Immature natural killer cell (primary cell): ENCODE measurements at regions not wholly inside any gene's neighbourhood (a gene's known extent, or its start where the extent isn't known, plus 50 kb on each side); places are given as distances from the start of the nearest gene placed in this dataset.

ENCODE experiments used
- DNase-seq, 3 donors: peaks; one replicate each; pipeline ENCODE4 v3.0.0; 2022; ENCODE audit warnings: mixed read lengths in 1 of 3
- H3K27ac Mint-ChIP-seq, 6 donors: one replicate each; pipeline ENCODE4 v1.8.0; 2020; ENCODE audit warnings: mixed read lengths in 6 of 6, mild to moderate bottlenecking in 5 of 6, inconsistent platforms in 4 of 6, moderate library complexity in 3 of 6
- H3K27me3 Mint-ChIP-seq, 3 donors: one replicate each; pipeline ENCODE4 v1.8.0; 2020 to 2021; ENCODE audit warnings: low read depth in 3 of 3, mild to moderate bottlenecking in 3 of 3, mixed read lengths in 3 of 3, moderate library complexity in 3 of 3, inconsistent platforms in 1 of 3
- H3K36me3 Mint-ChIP-seq, 3 donors: one replicate each; pipeline ENCODE4 v1.8.0; 2020; ENCODE audit warnings: mixed read lengths in 3 of 3, inconsistent platforms in 2 of 3, mild to moderate bottlenecking in 2 of 3
- H3K4me1 Mint-ChIP-seq, 2 donors: one replicate each; pipeline ENCODE4 v1.8.0; 2020; ENCODE audit warnings: inconsistent platforms in 2 of 2, mild to moderate bottlenecking in 2 of 2, mixed read lengths in 2 of 2, moderate library complexity in 1 of 2
- H3K4me3 Mint-ChIP-seq, 5 donors: one replicate each; pipeline ENCODE4 v1.8.0; 2020; ENCODE audit warnings: mild to moderate bottlenecking in 5 of 5, mixed read lengths in 5 of 5, inconsistent platforms in 3 of 5, moderate library complexity in 3 of 5
- H3K9me3 Mint-ChIP-seq, 6 donors: one replicate each; pipeline ENCODE4 v1.8.0; 2020; ENCODE audit warnings: mild to moderate bottlenecking in 6 of 6, mixed read lengths in 6 of 6, inconsistent platforms in 4 of 6, moderate library complexity in 3 of 6

DNA sequence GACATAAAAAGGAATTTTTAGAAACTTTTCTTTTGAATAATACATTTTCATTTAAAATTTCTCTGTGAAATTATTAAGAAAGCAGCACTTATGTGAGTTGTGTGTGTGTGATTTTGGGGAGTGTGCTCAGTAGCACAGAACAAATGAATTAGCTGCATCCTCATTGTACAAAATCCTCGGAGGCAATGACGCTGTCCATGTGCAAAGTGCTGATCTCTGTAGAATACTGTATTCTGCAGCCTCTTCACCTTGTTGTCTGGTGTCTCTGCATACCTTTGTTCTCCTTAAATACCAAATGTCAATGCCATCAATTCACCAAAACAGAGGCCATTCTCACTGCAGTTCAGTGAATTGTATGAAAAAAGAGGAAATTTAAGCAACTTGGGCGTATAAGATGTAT, 838.4 kb downstream of the QKI start:
- Mint-ChIP-seq H3K27me3 (peaks cover 0 to 9% (median 2%) of the 10 kb centered on the region in 3 donors), H3K27ac (no peak overlapping the region), H3K36me3 (no peaks in the 10 kb centered on the region), H3K4me1 (no peaks in the 10 kb centered on the region), H3K4me3 (no peak overlapping the region), H3K9me3 (no peaks in the 10 kb centered on the region)
- no peak for DNase-seq

DNA sequence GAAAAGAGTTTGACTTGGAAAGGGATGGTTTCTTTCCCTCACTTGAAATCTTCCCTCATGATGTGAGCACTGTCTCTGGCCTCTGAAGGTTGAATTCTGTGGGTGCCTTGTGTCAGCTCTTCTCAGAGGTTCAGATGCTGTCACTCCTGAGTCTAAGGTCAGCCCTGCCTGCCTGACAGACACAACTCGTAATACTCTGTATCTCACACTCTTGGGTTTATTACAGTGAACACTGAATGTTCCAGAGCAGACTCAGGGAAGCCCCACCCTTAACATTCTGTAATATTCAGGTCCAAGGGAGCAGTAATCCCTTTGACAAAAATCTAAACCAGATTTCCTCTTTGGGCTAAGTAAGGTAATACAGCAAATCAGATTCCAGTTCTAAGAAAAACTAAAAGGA, 837.8 kb downstream of the QKI start:
- H3K27ac Mint-ChIP-seq: no peak overlapping the region
- no peak overlapping the region for H3K4me3 Mint-ChIP-seq
- H3K9me3 Mint-ChIP-seq: no peaks in the 10 kb centered on the region
- no peak for DNase-seq
- H3K27me3 Mint-ChIP-seq: peaks cover 0 to 8% (median 2%) of the 10 kb centered on the region in 3 donors
- H3K36me3 Mint-ChIP-seq: no peaks in the 10 kb centered on the region
- H3K4me1 Mint-ChIP-seq: no peaks in the 10 kb centered on the region

DNA sequence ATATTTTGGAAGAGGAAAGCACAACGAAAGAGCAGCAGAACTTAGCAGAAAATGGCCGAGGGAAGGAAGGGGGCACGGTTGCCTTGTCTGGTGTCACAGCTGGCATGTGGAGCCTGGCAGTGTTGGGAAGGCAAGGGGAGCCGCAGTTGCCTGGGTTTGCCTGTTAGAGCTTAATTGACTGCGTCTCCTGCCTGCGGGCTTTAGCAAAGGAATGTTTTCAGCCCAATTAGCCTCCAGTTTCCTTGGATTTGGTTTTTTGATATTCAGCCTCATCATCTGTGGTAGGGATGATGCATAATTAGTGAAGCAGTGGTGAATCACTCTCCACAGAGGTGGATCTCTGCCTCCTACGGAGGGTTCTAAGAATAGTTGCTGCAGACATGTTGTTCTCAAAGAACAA, 832.6 kb downstream of the QKI start:
- peaks cover under 1 to 5% (median 2%) of the 10 kb centered on the region in 3 donors for H3K27me3 Mint-ChIP-seq
- H3K36me3 Mint-ChIP-seq: no peaks in the 10 kb centered on the region
- no peak for DNase-seq
- no peak overlapping the region for H3K4me3 Mint-ChIP-seq
- H3K27ac Mint-ChIP-seq: no peak overlapping the region
- H3K9me3 Mint-ChIP-seq: no peaks in the 10 kb centered on the region
- no peaks in the 10 kb centered on the region for H3K4me1 Mint-ChIP-seq

DNA sequence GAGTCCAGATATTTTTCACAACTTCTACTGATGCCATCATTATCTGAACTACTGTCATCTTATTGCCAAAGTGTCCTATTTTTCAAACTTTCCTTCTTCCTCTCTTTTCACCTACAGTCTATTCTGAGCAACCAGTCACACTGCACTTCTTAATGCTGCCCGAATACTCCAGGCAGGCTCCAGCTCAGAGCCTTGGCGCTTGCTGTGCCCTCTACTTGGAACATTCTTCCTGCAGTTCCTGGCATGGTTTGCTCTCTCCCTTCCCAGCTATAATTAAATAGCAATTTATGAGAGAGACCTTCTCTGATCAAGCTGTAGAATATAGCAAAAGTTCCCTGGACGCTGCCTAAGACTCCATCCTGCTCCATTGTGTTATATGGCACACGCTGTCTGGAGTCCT, 831.6 kb downstream of the QKI start:
- Mint-ChIP-seq H3K9me3 (no peaks in the 10 kb centered on the region), H3K27me3 (peaks cover 0 to 5% (median 2%) of the 10 kb centered on the region in 3 donors), H3K4me3 (no peak overlapping the region), H3K4me1 (no peaks in the 10 kb centered on the region), H3K36me3 (no peaks in the 10 kb centered on the region), H3K27ac (no peak overlapping the region)
- DNase-seq: no peak

DNA sequence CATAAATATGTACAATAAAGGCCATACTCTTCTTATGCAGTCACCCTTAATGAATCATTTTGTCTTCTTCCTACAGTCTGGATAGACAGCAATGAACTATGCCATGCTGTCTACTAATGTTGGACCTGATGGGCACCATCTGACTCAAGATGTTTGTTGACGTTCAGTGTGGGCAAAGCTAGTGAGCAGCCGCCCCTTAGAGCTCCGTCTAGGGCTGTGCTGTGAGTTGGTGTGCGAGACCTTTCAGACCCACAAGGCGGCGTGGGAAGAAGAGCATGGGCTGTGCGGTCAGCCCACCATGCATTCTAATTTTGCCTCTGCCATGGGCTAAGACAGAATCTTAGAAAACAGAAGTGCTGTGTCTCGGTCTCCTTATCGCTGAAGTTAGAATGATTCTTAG, 829.4 kb downstream of the QKI start:
- Mint-ChIP-seq H3K4me3 (no peak overlapping the region), H3K4me1 (no peaks in the 10 kb centered on the region), H3K9me3 (peaks cover 0 to 3% (median 0%) of the 10 kb centered on the region in 6 donors), H3K27ac (no peak overlapping the region), H3K36me3 (no peaks in the 10 kb centered on the region), H3K27me3 (peaks cover 0 to 5% (median under 1%) of the 10 kb centered on the region in 3 donors)
- DNase-seq: no peak

DNA sequence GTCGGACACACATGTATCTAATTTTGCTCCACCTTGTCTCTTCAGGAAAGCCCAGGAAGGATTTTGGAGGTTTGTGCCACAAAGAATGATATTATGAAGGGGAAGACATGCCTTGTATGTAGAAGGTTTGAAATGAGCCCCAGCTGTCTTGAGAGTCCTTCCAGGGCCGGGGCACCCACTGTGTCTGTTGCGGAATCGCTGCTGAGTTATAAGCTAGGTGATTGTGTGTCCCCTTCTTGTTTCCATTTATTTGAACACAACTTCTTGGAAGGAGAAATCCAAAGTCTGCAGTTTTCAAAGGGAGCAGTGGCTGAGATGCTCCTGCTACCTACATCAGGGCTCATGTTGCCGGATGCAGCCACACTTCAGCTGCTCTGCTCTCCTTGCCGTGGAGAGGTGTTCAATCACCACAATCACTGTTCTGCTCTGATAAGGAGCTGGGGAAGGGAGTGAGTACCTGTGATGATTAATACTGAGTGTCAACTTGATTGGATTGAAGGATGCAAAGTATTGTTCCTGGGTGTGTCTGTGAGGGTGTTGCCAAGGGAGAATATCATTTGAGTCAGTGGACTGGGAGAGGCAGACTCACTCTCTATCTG, 828.6 kb downstream of the QKI start:
- DNase-seq: no peak
- H3K27ac Mint-ChIP-seq: no peak overlapping the region
- peaks cover 0 to 3% (median 0%) of the 10 kb centered on the region in 6 donors for H3K9me3 Mint-ChIP-seq
- H3K4me1 Mint-ChIP-seq: no peaks in the 10 kb centered on the region
- no peaks in the 10 kb centered on the region for H3K36me3 Mint-ChIP-seq
- H3K4me3 Mint-ChIP-seq: no peak overlapping the region
- peaks cover 0 to 5% (median 0%) of the 10 kb centered on the region in 3 donors for H3K27me3 Mint-ChIP-seq

DNA sequence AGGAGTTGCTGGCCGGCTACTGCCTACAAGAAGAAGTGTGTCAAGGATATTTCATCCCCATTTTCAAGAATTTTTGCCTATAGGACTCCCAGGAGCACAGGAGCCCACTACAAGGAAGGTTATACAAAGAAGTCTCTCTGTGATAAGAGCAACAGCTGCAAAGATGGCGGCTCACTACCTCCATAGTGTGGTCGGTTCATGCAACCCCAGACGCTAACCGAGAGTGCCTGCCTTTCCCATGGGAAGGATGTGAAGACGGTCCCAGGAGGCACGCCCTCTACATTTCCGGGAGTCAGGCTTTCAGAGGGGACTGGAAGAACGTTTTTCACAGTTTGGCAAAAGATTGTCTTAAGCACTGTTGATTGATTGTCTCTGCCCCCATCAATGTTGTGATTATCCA, 816.3 kb downstream of the QKI start:
- Mint-ChIP-seq H3K4me1 (no peaks in the 10 kb centered on the region), H3K36me3 (no peaks in the 10 kb centered on the region), H3K27ac (no peak overlapping the region), H3K9me3 (peaks cover 0 to 7% (median 0%) of the 10 kb centered on the region in 6 donors), H3K4me3 (no peak overlapping the region), H3K27me3 (no peaks in the 10 kb centered on the region)
- DNase-seq: no peak

DNA sequence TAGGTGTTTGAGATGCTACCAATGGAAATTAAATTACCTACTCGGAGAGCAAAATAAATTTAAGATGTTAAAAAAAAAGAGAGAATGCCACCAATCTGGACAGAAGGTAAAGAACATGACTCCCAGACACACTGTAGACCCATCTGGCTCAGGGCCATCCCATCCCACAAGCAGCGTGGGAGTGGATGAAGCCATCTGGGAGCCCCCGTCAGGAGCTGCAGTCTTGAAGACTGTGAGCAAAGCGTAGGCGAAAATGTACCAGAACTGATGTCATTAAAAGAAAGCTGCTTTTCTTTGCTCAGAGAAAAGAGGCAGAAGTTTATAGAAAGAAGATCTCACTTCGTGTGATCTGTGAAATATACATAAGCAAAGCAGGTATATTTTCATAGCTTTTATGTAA, 815.7 kb downstream of the QKI start:
- Mint-ChIP-seq H3K9me3 (peaks cover 0 to 7% (median 0%) of the 10 kb centered on the region in 6 donors), H3K36me3 (no peaks in the 10 kb centered on the region), H3K4me3 (no peak overlapping the region), H3K27me3 (no peaks in the 10 kb centered on the region), H3K27ac (no peak overlapping the region), H3K4me1 (no peaks in the 10 kb centered on the region)
- no peak for DNase-seq

DNA sequence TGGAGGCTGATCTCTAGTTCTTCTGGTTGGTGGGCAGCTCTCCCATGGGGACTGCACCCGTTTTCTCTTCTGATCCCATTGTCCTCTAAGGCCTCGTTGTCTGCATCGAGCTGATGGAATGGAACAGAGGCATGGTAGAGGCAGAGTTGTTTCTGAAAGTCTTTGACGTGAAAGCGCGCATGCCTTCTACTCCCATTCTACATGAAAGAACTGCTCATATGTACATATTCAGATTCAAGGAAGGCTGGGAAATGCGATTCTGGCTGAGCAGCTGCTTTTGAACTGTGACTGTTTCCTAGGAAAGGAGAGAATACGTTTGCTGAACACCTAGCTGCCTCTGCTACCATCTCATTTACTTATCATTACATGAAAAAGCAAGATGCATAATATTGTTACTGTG, 815.2 kb downstream of the QKI start:
- Mint-ChIP-seq H3K27me3 (no peaks in the 10 kb centered on the region), H3K9me3 (peaks cover 0 to 7% (median 0%) of the 10 kb centered on the region in 6 donors), H3K4me3 (no peak overlapping the region), H3K36me3 (no peaks in the 10 kb centered on the region), H3K4me1 (no peaks in the 10 kb centered on the region), H3K27ac (no peak overlapping the region)
- no peak for DNase-seq

DNA sequence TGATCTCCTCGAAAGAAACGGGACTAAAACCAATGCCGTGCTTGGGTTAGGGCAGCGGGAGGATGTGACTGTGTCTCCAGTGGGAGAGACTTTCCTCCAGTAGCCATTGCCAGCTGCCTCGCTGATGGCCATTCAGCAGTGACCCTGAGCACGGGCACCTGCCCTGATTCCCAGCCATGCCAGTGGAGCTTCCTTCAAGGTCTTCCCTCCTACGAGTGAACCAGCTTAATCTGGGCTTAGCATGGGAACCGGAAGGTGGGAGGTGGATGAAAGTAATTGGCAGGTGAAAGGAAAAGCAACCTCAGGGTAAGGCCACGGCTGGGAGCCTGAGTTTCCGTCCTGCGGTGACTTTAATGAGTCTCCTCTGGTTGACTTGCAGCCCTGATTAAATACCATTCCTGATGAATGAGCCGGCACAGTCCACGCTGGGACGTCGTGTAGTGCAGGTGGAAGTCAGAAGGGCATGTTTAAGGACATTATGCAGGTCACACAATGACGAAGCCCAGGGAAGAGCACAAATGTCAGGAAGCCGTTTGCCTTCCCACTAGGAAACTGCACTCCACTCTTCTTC, 813.5 kb downstream of the QKI start:
- H3K36me3 Mint-ChIP-seq: no peaks in the 10 kb centered on the region
- no peaks in the 10 kb centered on the region for H3K4me1 Mint-ChIP-seq
- peaks cover 0 to 3% (median 0%) of the 10 kb centered on the region in 6 donors for H3K9me3 Mint-ChIP-seq
- no peaks in the 10 kb centered on the region for H3K27me3 Mint-ChIP-seq
- no peak overlapping the region for H3K4me3 Mint-ChIP-seq
- no peak for DNase-seq
- H3K27ac Mint-ChIP-seq: no peak overlapping the region

DNA sequence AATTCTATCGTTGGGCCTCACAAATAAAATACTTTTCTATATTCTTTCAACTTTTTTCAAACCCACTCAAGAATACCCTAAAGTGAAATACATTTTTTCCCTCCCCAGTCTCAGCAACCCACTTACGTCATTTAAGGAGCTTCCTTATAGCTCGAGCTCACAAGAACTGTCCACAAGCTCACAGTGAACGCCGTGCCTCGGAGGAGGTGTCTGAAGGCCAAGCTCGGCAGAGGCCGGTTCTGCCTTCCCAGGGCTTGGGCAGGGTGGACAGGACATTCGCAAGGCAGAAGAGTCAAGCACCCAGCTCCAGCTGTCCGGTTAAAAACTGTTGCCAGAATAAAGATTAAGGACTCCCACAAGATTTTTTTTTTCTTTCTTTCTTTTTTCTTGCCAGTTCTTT, 802.3 kb downstream of the QKI start:
- no peaks in the 10 kb centered on the region for H3K9me3 Mint-ChIP-seq
- no peak overlapping the region for H3K27ac Mint-ChIP-seq
- no peak for DNase-seq
- no peaks in the 10 kb centered on the region for H3K4me1 Mint-ChIP-seq
- peaks cover 0 to 4% (median 0%) of the 10 kb centered on the region in 3 donors for H3K27me3 Mint-ChIP-seq
- no peak overlapping the region for H3K4me3 Mint-ChIP-seq
- H3K36me3 Mint-ChIP-seq: no peaks in the 10 kb centered on the region

DNA sequence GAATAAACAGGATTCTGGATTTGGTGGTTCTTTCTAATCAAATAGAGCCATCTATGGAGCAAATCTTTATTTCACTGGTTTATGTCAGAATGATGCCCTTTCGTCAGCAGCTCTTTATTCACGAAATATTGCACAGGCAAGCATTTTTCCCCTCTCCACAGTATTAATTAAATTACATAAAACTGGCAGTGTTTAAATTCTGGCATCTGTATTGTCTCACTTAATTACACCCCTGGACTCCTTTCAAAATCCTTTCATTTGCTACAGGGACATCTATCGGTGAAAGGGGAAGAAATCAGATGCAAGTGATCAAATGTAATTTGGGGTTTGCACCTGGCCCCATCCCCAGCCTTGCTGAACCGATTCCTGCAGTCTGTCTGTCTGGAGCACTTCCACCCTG, 801.9 kb downstream of the QKI start:
- no peaks in the 10 kb centered on the region for H3K4me1 Mint-ChIP-seq
- H3K9me3 Mint-ChIP-seq: no peaks in the 10 kb centered on the region
- H3K27ac Mint-ChIP-seq: no peak overlapping the region
- H3K27me3 Mint-ChIP-seq: peaks cover 0 to 4% (median 0%) of the 10 kb centered on the region in 3 donors
- no peaks in the 10 kb centered on the region for H3K36me3 Mint-ChIP-seq
- no peak overlapping the region for H3K4me3 Mint-ChIP-seq
- no peak for DNase-seq

DNA sequence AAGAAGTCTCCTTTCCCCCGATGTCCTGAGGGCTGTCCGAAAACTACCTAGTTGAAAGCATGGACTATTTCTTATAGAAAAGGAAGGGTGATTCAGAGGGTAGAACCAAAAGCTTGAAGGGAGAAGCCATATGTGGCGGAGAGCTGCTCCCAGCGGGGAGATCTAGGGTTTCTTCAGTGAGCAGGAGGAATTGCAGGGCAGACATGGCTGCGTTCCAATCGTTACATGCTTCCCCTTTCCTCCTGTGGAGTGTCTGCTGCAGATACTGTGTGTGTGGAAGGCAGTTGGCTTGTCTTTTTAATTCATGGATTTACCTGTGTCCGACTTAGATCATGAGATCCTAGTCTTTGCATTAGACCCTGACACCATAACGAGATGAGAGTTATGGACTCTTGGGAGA, 799.5 kb downstream of the QKI start:
- no peaks in the 10 kb centered on the region for H3K9me3 Mint-ChIP-seq

DNA sequence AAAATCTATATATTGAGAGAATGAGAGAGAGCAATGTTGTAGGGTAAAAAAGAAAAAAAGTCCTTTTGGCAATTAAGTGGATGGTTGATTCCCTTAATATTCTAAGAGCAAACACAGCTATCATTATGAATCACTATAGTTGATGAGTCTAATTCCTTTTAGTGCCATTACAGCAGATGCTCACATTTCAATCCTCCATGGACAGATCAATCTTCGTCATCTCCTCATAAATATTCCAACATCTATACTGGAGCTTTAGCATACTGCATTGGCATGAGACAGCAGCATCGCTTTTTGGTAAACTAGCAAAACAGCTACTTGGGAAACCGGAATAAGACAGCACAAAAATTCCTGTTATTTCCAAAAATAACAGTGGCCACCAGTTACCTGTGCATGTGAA, 796.7 kb downstream of the QKI start:
- no peak for DNase-seq
- no peak overlapping the region for H3K4me3 Mint-ChIP-seq
- no peaks in the 10 kb centered on the region for H3K4me1 Mint-ChIP-seq
- H3K9me3 Mint-ChIP-seq: no peaks in the 10 kb centered on the region
- H3K27ac Mint-ChIP-seq: no peak overlapping the region
- H3K27me3 Mint-ChIP-seq: peaks cover 0 to 7% (median 2%) of the 10 kb centered on the region in 3 donors
- no peaks in the 10 kb centered on the region for H3K36me3 Mint-ChIP-seq

More for the DNA sequence above, 799.5 kb downstream of the QKI start:
- Mint-ChIP-seq H3K27me3 (peaks cover 0 to 6% (median 0%) of the 10 kb centered on the region in 3 donors), H3K27ac (no peak overlapping the region), H3K4me1 (no peaks in the 10 kb centered on the region), H3K4me3 (no peak overlapping the region), H3K36me3 (no peaks in the 10 kb centered on the region)
- DNase-seq: no peak

DNA sequence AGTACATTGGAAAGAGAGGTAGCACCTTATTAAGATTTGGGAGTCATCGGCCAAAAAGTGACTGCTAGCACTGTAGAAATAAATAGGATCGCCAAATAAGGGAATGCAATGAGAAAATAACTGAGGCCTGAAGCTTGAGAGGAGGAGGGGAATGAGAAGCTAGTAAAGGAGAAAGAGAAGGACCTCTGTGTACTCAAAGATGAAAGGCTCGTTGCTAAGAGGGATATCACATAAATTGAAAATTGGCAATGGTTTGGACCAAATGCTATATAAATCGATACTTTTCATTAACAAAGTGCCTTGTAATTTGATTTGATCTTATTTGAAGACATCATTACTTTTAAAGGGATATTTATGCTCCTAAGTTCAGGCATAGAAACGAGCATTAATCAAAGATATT, 796.3 kb downstream of the QKI start:
- Mint-ChIP-seq H3K27ac (no peak overlapping the region), H3K4me3 (no peak overlapping the region), H3K36me3 (no peaks in the 10 kb centered on the region), H3K4me1 (no peaks in the 10 kb centered on the region), H3K27me3 (peaks cover 0 to 7% (median 2%) of the 10 kb centered on the region in 3 donors), H3K9me3 (no peaks in the 10 kb centered on the region)
- DNase-seq: no peak
